Upper lobe of right lung (tissue), 1 donor: ENCODE measurements at regions not wholly inside any gene's neighbourhood (a gene's known extent, or its start where the extent isn't known, plus 50 kb on each side); places are given as distances from the start of the nearest gene placed in this dataset.
"Not testable (repeated sequence)": the region's sequence is repeated elsewhere in the genome, so short reads cannot be mapped to it uniquely, and the experiment has no call there.

Experiments
- ATAC-seq: fragments of 200-7000 bp; cut with Tn5 transposase; one replicate; pipeline ENCODE4 v1.9.1; 2020; ENCODE audit warnings: mild to moderate bottlenecking, moderate library complexity
- DNase-seq: peaks from one replicate; pipeline ENCODE4 v3.0.0-alpha.2; 2020
- H3K27ac ChIP-seq: fragments of 200-600 bp; one replicate; pipeline ENCODE4 v1.8.0; 2022
- H3K27me3 ChIP-seq: fragments of 200-600 bp; one replicate; pipeline ENCODE4 v1.8.0; 2022; ENCODE audit warnings: mild to moderate bottlenecking
- H3K36me3 ChIP-seq: fragments of 200-600 bp; one replicate; pipeline ENCODE4 v1.8.0; 2022
- H3K4me1 ChIP-seq: fragments of 200-600 bp; one replicate; pipeline ENCODE4 v1.8.0; 2022
- H3K4me3 ChIP-seq: fragments of 200-600 bp; one replicate; pipeline ENCODE4 v1.8.0; 2022; ENCODE audit warnings: mild to moderate bottlenecking
- H3K9me3 ChIP-seq: fragments of 200-600 bp; one replicate; pipeline ENCODE4 v1.8.0; 2022
- CTCF ChIP-seq: fragments of 200-600 bp; IDR thresholded peaks from one replicate; pipeline ENCODE4 v1.8.0; 2022; ENCODE audit warnings: antibody characterized with exemption
- intact Hi-C: fragments of 100-400 bp; cut with DNase I; formaldehyde crosslinking; loops from one replicate; pipeline ENCODE4 v1.11.0; 2022
- donor health status: DM: no; HTN: yes; CAD: no; lungs with severe emphysema.

- TF ChIP-seq CTCF, result no peak
- Histone ChIP-seq H3K4me1 (peaks cover 5% of the 10 kb centered on the region), H3K27ac (no peak overlapping the region), H3K27me3 (no peaks in the 10 kb centered on the region), H3K36me3 (no peaks in the 10 kb centered on the region), H3K9me3 (no peaks in the 10 kb centered on the region), H3K4me3 (no peak overlapping the region)
- ATAC-seq (no peak), DNase-seq (no peak)
- intact Hi-C loops, result no loop called here
Measured at GRCh38 chr6:56793938-56794337, 151.2 kb upstream of the DST start.

GRCh38 chr6:56790414-56790813 lies 147.7 kb upstream of the DST start:
- no peak overlapping the region for H3K27ac ChIP-seq
- intact Hi-C loops, result no loop called here
- H3K9me3 ChIP-seq, result no peaks in the 10 kb centered on the region
- no peak overlapping the region for H3K4me3 ChIP-seq
- H3K36me3 ChIP-seq, result no peaks in the 10 kb centered on the region
- peaks cover 5% of the 10 kb centered on the region for H3K4me1 ChIP-seq
- no peak for DNase-seq
- no peaks in the 10 kb centered on the region for H3K27me3 ChIP-seq
- TF ChIP-seq CTCF, result no peak
- ATAC-seq, result no peak

- H3K4me3 ChIP-seq, result no peak overlapping the region
- ATAC-seq (no peak), DNase-seq (no peak)
- H3K4me1 ChIP-seq, result peaks cover 5% of the 10 kb centered on the region
- H3K27me3 ChIP-seq, result no peaks in the 10 kb centered on the region
- H3K36me3 ChIP-seq, result no peaks in the 10 kb centered on the region
- H3K27ac ChIP-seq, result no peak overlapping the region
- H3K9me3 ChIP-seq, result no peaks in the 10 kb centered on the region
- intact Hi-C loops, result no loop called here
- TF ChIP-seq CTCF, result no peak
Measured at GRCh38 chr6:56789879-56790278, 147.2 kb upstream of the DST start.

- DNase-seq, result no peak
- Histone ChIP-seq H3K36me3 (no peaks in the 10 kb centered on the region), H3K4me1 (peaks cover 5% of the 10 kb centered on the region), H3K27ac (no peak overlapping the region), H3K9me3 (no peaks in the 10 kb centered on the region), H3K27me3 (no peaks in the 10 kb centered on the region), H3K4me3 (no peak overlapping the region)
- no peak for ATAC-seq
- no peak for TF ChIP-seq CTCF
- intact Hi-C loops, result no loop called here
Measured at GRCh38 chr6:56789342-56789741, 146.7 kb upstream of the DST start.

- no peak for DNase-seq
- Histone ChIP-seq H3K4me3 (no peak overlapping the region), H3K4me1 (peaks cover 5% of the 10 kb centered on the region), H3K27me3 (no peaks in the 10 kb centered on the region), H3K27ac (no peak overlapping the region), H3K36me3 (no peaks in the 10 kb centered on the region), H3K9me3 (no peaks in the 10 kb centered on the region)
- intact Hi-C loops, result no loop called here
- TF ChIP-seq CTCF, result no peak
- no peak for ATAC-seq
Measured at GRCh38 chr6:56787209-56787608, 144.5 kb upstream of the DST start.

- ATAC-seq (no peak), DNase-seq (no peak)
- Histone ChIP-seq H3K27me3 (no peaks in the 10 kb centered on the region), H3K4me1 (peaks cover 5% of the 10 kb centered on the region), H3K36me3 (no peaks in the 10 kb centered on the region), H3K9me3 (no peaks in the 10 kb centered on the region), H3K4me3 (no peak overlapping the region), H3K27ac (no peak overlapping the region)
- intact Hi-C loops, result no loop called here
- no peak for TF ChIP-seq CTCF
Measured at GRCh38 chr6:56786256-56786655, 143.6 kb upstream of the DST start.

- intact Hi-C loops, H3K27me3 ChIP-seq, DNase-seq: not testable (repeated sequence)
Measured at GRCh38 chr6:56785536-56785935, 142.8 kb upstream of the DST start.

GRCh38 chr6:56780109-56780508 lies 137.4 kb upstream of the DST start:
- H3K27ac ChIP-seq, intact Hi-C loops, H3K36me3 ChIP-seq, ATAC-seq, H3K4me3 ChIP-seq, H3K9me3 ChIP-seq, DNase-seq, H3K4me1 ChIP-seq, H3K27me3 ChIP-seq: not testable (repeated sequence)

More at GRCh38 chr6:56785536-56785935, 142.8 kb upstream of the DST start:
- not testable (repeated sequence) for H3K4me1 ChIP-seq, H3K4me3 ChIP-seq, H3K27ac ChIP-seq, ATAC-seq, H3K9me3 ChIP-seq, H3K36me3 ChIP-seq

GRCh38 chr6:56778503-56778902 lies 135.8 kb upstream of the DST start:
- H3K4me3 ChIP-seq, intact Hi-C loops, H3K27me3 ChIP-seq, H3K9me3 ChIP-seq, DNase-seq, H3K27ac ChIP-seq, H3K36me3 ChIP-seq, H3K4me1 ChIP-seq, ATAC-seq: not testable (repeated sequence)
